NCI-H446 (cell line): ENCODE measurements at regions not wholly inside any gene's neighbourhood (a gene's known extent, or its start where the extent isn't known, plus 50 kb on each side); places are given as distances from the start of the nearest gene placed in this dataset.

Experiments used
- DNase-seq, 2 experiments: peaks; one replicate each; lab custom pipeline; 2025; lab: John Stamatoyannopoulos, UW

- no peak for DNase-seq
These were observed 349.0 kb downstream of the TBC1D4 start for GRCh38 chr13:75132701-75133695.

GRCh38 chr13:75129331-75129730 is 352.6 kb downstream of the TBC1D4 start:
- DNase-seq, result no peak

DNA sequence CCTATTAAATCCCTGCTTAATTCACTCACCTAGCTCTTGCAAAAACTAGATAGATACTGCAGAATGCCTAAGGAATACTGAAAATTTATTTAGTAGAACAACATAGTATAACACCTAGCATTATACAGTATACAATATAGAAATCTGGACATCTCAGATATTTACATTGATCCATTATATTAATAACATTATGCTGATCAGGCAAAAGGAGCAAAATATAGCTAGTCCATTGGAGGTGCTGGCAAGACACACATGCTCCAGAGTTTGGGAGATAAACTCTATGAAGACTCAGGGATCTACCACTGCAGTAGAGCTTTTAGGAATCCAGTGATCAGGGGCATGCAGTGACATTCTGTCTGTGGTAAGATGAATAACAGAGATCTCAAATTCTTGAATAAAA is 357.6 kb downstream of the TBC1D4 start:
- no peak for DNase-seq

DNA sequence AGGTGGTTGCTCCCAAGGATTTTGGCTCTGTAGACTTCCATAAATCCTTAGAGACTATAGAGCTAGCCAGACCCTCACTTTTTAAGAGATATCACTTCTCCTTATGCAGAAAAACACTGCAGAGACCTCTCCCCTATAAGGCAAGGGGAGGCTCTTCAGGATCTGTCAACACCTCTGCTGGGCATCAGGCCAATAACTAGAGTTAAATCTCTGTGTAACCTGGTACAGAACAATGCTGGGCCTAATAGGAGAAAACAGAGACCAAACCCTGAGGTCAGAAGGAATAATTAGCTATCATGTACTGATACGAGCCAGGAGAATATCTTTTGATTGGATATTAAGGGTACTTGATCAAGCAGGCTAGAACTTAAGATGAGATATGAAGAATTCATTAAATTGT is 358.5 kb downstream of the TBC1D4 start:
- no peak for DNase-seq

GRCh38 chr13:75120085-75120484 is 361.9 kb downstream of the TBC1D4 start:
- no peak for DNase-seq

DNA sequence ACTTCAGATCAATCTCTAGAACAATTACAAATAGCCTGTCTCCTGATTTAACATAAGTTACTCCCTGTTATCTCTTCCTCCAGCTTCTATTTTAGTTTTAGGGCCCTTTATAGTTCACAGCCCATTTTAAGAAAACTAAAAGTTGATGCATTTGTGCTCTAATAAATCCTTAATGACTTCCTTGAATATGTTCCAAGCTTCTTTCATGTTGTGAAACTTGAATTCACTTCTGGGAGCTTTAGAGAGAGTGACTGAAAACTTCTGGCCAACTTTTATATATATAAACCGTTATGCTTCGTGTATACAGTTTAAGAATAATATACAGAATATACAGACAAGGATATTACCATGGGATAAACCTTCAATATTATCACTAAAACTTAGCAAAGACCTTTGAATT is 366.8 kb downstream of the TBC1D4 start:
- no peak for DNase-seq

DNA sequence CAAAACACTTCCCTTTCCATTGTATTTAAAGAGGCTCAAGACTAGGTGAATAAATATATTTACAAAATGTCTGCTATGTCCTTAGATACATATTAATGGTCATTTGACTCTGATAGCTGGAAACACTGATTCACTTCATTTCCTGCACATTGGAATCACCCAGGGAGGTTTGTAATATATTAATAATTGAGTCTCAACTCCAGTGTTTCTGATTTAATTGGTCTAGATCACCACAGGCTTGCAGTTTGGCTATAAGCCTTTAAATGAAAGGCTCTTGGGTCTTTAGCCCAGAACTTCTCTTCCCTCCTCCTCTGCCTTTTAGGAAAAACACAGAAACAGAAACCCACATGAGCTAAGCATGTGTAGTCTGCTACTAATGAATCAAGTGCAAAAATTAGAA is 378.0 kb downstream of the TBC1D4 start:
- no peak for DNase-seq

- no peak for DNase-seq
These were observed 379.8 kb downstream of the TBC1D4 start for GRCh38 chr13:75102001-75102716.

- no peak for DNase-seq
These were observed 380.6 kb downstream of the TBC1D4 start for GRCh38 chr13:75101348-75101747.

- no peak for DNase-seq
These were observed 389.8 kb downstream of the TBC1D4 start for GRCh38 chr13:75092143-75092542.

DNA sequence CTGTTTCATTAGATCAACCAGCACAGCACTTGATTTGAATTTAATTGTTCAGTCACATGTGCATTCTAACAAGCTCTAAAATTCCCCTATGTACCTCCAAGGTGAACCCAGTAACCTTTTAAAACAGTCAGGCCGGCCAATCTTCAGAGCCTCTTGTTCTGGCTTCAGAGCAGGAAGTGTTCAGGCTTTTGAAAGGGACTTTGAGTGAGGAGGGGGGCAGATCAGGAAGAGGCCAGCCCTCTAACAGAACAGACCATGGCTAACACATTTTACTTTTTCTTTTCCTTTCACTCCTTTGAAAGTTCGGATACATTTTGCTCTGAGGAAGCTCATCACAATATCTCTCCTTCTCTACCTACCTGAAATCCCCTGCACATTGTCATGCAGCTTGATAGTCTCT is 390.3 kb downstream of the TBC1D4 start:
- DNase-seq, result no peak

- no peak for DNase-seq
These were observed 390.9 kb downstream of the TBC1D4 start for GRCh38 chr13:75090872-75091615.

DNA sequence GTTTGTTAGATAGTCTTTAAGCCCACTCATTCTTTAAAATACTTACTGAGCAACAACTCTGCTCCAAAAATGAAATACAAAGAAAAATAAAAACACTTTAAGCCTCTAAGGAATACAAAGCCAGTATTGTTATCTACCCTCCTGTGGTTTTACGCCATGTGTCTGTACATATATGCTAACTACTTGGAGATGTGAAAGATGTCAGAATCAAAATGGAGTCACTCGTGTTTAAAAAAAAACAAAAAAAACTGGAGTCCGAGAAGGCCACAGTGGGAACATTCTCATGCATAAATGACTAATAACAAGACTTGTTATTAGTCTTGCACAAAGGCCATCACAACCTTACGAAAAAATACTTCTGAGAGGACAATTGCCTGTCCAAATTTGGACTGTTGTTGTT is 393.1 kb downstream of the TBC1D4 start:
- DNase-seq, result no peak

DNA sequence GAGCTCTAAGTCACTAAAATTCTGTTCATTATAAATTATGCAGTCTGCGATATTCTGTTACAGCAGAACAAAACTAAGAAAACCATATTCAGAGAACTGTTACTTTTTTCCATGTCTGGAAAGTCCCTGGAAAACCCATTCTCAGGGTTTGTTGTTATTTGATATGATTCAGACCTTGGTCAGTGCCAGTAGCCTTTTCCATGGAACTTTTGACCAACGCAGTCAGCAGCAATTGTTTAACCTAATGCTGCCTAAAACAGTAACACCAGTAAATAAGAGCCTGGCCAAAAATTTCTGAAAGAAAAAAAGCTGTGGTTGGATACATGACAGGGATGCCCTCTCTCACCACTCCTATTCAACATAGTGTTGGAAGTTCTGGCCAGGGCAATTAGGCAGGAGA is 402.7 kb downstream of the TBC1D4 start:
- DNase-seq, result no peak

- DNase-seq, result no peak
These were observed 405.5 kb downstream of the TBC1D4 start for GRCh38 chr13:75076476-75076875.

DNA sequence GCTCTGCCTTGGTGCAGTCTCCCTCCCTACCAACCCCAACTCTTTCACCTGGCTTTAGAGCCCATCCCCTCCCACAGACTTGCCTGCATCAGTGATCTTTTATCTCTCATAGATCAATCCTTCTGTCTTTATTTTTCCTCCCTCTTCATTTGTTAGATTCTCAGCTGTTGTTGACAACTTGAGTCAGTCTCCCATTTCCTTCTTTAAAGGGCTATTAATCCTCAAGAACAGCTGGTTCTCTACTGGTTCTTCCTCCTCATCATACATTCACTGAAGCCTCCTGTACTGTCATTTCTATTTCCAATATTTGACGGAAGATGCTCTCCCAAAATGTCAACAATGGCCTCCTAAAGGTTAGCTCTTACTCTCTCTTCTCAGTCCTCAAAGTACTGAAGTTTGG is 408.2 kb downstream of the TBC1D4 start:
- DNase-seq, result no peak

DNA sequence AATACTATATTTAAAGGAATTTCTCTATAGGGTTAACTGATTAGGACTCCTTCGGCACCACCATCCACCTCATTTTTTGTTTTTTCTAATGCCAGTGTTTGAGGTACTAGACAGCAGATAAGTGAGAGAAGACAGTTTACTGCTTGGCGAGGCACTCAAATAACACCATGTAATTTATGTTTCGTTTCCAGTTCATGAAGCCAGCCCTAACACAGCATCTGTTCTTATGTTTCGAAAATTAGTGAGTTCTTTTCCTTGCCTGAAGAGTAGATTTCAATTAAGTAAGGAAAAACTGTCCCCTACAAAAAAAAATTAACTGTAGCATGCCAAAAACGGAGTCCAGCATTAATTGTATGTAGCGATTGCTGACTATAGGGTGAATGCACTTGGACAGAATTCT is 409.1 kb downstream of the TBC1D4 start:
- peak in 1 of 2 experiments; percentile 6 for DNase-seq

DNA sequence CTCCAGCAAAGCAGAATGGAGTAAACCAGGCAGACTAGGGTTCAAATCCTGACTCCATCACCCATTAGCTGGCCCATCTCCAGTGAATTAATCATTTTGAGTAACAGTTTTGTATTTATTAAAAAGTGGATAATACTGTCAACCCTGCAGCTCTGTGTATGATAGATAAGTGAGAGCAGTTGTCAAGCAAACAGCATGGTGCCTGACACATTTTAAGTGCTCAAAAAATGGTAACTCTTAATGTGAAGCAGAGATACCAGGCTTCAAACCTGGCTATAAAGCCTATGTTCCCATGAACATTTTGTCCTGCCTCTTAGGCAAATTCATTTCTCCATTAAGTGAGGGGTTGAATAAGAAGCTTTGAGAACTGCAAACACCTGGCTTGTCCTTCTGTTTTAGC is 409.6 kb downstream of the TBC1D4 start:
- DNase-seq, result no peak

DNA sequence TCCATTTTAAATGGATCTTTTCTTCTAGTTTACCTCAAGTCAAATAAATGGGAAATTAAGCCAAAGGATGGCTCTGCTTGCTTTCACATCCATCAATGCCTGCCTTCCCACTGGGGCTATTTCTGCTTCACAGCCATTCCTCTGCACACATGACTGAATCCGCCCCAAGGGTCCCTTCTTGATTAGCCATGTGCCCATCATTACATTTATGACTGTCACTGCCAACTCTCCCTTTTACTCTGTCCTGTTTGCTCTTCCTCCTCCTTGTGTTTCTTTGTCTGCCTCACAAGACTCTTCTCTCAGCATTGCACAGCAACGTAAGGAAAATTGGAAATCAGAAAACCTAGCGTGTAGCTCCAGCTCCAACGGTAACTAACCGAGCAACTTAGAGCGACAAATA is 410.2 kb downstream of the TBC1D4 start:
- DNase-seq, result peak; percentile 8 to 21

DNA sequence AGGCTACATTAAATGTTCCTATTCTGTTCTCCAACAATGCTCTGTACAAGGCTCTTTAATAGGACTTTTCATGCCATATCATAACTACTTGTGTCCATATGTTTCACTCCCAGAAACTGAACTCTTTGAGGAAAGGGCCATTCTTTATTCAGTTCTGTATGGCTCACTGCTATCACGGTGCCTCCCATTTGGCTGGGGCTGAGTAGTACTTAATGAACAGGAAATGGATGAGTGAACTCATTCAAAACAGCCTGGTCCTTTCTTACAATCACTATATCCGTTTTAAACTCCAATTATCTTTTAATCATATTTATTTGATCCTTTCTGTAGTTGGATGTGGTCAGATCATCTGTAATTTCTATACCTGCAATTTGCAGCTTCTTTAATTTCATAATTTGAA is 410.6 kb downstream of the TBC1D4 start:
- peak in 1 of 2 experiments; percentile 17 for DNase-seq

GRCh38 chr13:75061909-75062308 is 420.1 kb downstream of the TBC1D4 start:
- no peak for DNase-seq

GRCh38 chr13:75055296-75055695 is 426.7 kb downstream of the TBC1D4 start:
- DNase-seq, result no peak
